C4-2B (cell line): ENCODE measurements at regions not wholly inside any gene's neighbourhood (a gene's known extent, or its start where the extent isn't known, plus 50 kb on each side); places are given as distances from the start of the nearest gene placed in this dataset.

Experiments
- H3K27ac ChIP-seq: fragments of 450-650 bp; 2 replicates; pipeline ENCODE4 v1.5.1; 2017
- CTCF ChIP-seq: fragments of 450-650 bp; conservative IDR thresholded peaks from 2 replicates; pipeline ENCODE4 v1.5.1; 2017; ENCODE audit warnings: mild to moderate bottlenecking
- ZFX ChIP-seq: fragments of 450-650 bp; IDR thresholded peaks from 2 replicates; pipeline ENCODE4 v1.6.1; 2017

GRCh38 chr1:239785576-239785975 is 306.1 kb upstream of the FMN2 start:
- TF ChIP-seq CTCF (no peak), ZFX (no peak)
- no peak overlapping the region for H3K27ac ChIP-seq

GRCh38 chr1:239786464-239786863 is 305.2 kb upstream of the FMN2 start:
- H3K27ac ChIP-seq, result no peak overlapping the region
- TF ChIP-seq CTCF, result no peak

- H3K27ac ChIP-seq, result no peak overlapping the region
- TF ChIP-seq CTCF, result 0 out of 2 replicates have a peak, but pooled peaks have one; percentile 3
- no peak for TF ChIP-seq ZFX
Measured at GRCh38 chr1:239792157-239792556, 299.5 kb upstream of the FMN2 start.

- TF ChIP-seq CTCF (no peak), ZFX (no peak)
- H3K27ac ChIP-seq, result no peak overlapping the region
Measured at GRCh38 chr1:239795304-239795703, 296.4 kb upstream of the FMN2 start.

- no peak overlapping the region for H3K27ac ChIP-seq
- TF ChIP-seq ZFX (no peak), CTCF (no peak)
Measured at GRCh38 chr1:239799617-239800016, 292.1 kb upstream of the FMN2 start.

- no peak overlapping the region for H3K27ac ChIP-seq
- TF ChIP-seq CTCF (no peak), ZFX (no peak)
Measured at GRCh38 chr1:239800861-239801260, 290.8 kb upstream of the FMN2 start.

- TF ChIP-seq ZFX (no peak), CTCF (no peak)
- no peak overlapping the region for H3K27ac ChIP-seq
Measured at GRCh38 chr1:239802275-239802674, 289.4 kb upstream of the FMN2 start.
